Hematopoietic multipotent progenitor cell treated with erythropoietin and hydrocortisone succinate and interleukin-3 and kit ligand, for 6 days (in vitro differentiated cells): ENCODE measurements at regions not wholly inside any gene's neighbourhood (a gene's known extent, or its start where the extent isn't known, plus 50 kb on each side); places are given as distances from the start of the nearest gene placed in this dataset.

Experiments
- DNase-seq: peaks from one replicate; pipeline ENCODE4 v3.0.0-alpha.2; 2015

DNA sequence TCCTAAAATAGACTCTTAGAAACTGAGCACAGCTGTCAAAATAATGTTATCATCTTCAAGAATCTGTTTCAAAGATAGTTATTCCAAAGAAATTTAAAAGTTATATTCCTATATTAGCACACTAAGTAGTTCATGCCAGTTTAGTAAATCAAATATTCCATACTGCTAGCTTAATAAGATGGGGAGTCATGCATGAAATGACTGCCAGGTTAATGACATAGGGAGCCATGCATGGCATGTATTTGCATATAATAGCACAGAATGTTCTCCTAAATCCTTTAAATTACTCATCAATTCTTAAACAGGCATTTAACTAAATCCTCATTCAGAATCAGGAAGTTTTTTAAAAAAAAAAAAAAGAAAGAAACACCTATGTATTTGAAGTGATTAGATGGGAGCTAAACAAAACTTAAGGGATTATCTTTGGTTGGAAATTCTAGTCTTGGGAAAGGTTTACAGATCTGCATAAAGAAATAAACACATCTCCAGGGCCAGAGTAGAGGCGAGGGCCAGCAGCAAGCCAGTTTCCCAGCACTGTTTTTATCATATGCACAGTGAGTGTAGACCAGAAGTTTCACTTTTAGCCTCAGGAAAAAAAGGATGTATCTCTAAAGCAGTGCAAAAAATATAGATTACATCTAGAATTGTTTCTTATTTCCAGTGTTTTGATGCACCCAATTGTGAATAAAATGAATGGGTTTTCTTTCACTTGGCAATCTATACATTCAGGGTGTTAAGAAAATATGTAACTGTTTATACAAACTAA, 366.4 kb upstream of the AGTR1 start:
- no peak for DNase-seq

DNA sequence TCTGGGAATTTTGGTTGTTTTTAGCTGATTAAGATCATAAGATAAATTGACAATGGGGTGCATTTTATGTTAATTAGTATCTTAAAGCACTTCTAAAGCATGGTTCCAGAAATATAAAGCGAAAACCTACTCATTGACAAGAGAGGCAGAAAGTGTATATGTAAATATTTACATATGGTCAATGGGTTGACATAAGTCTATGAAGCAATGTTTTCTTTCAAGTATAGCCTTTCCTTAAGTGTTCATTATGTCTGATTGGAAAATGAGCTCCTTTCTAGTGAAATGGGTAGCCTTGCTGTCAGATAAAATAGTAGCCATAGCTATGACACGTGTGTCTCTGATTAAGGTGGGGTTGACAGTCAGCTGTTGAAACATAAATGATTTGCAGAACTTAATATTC, 365.2 kb upstream of the AGTR1 start:
- DNase-seq, result no peak

DNA sequence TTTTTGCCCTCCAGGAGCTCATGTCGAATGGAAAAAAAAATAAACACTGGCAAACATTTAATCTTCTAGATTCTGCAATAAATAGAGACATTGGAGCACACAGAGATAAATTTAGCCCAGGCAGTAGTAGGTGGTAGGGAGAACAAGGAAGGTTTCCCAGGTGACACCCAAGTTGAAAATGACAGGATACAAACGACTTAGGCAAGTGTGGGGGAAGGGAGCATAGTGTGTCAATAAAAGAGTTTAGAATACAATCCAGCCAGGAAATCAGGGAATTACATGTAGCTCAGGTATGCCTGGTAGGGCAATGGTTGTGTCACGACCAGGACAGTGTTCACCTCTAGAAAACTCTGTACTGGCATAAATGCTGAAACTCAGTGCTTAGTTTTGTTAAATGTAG, 364.6 kb upstream of the AGTR1 start:
- no peak for DNase-seq

GRCh38 chr3:148335612-148336011, 362.1 kb upstream of the AGTR1 start:
- DNase-seq, result no peak

DNA sequence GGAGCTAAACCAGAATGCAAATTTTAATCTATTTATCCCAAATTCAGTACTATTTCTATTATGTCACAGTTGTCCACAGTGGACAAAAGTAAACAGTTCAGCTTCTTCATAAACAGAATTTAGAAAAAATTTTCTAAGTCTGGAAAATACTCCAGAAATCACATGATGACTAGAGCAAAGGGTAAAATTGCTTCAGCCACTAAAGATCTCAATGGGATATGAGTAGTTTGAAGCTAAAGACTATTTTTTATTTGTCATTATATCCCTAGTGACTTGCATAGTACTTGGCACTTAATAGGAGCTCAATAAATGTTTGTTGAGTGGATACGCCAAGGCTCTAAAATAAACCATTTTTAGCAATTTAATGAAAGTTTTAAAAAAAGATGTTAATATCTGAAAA, 354.3 kb upstream of the AGTR1 start:
- DNase-seq, result no peak

DNA sequence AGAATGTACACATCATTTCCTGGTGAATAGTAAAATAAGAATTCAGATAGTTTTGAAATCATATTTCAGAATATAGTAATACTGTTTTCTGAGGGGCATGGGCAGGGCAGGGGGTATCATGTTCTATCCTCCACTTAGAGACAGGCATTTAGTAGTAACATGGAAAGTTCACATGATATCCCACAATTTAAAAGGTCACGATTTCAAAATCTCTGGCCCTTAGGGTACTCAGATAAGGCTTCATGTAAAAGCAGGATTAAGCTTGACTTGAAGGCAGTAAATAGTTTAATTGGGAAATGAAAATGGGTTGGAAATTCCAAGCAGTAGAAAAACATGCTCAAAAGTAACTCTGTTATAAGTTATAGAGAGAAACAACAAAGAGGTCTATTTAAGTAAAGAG, 353.2 kb upstream of the AGTR1 start:
- no peak for DNase-seq

DNA sequence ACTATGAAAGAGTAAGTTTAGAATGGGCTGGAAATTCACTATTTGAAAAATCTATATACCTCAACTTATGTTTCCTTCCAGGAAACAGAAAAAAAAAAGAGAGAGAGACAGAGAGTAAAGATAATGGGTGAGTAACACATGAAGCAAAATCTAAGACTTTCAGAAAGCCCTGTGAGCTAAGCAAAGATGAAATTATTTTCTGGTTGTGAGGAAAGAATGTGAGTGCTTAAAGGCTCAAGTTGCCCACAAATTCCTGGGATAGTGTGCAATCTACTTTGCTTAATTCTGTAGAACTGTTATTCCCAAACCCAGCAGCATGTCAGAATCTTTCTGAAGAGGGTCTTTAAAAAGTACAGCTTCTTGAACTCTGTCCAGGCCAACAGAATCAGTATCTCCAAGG, 337.7 kb upstream of the AGTR1 start:
- no peak for DNase-seq

DNA sequence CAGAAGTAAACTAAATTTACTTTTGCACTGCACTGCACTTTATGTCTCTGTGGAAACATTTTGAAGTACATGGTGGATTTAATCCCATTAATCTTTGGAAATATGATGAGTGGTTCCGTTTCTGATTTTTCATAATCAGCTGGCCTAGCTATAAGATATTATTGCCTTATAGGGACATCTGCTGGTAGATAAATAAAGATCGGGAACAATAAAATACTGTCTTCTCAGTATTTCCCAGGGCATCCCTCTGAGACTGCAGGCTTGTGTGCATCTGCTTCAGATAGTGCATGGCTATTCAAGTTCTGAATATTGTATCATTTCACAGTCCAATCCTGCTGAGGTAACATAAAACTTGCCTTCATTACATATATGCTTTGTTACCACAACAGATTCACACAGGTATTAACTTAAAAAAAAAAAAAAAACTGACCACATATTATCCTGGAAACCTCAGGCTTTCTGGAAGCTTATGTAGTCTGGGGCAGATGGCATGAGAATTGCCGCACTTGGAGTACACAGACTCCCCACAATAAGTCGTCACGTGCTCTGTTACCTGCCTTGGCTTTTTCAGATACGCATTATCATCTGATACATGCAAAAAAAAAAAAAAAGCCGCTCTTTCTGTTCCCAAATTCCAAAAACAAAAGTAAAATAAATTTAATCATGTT, 330.8 kb upstream of the AGTR1 start:
- peak; percentile 10 for DNase-seq

GRCh38 chr3:148367756-148368155, 329.9 kb upstream of the AGTR1 start:
- DNase-seq, result no peak

DNA sequence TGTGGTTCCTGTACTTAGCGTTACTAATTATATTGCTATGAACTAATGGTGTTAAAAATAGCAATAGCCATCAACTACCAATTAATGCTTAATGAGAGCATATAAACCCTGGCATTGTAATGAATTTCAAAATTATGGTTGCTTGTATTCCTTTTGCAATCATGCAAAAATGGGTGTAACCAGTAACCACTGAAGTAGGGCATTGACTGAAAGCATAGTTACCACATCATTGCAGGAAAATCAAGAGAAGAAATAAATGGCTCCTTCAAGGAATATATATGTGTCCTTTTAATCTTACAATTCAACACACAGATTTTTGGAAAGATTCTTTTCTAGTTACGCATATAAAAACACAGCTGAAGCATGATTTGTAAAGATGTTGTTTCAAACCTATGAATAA, 328.3 kb upstream of the AGTR1 start:
- DNase-seq, result no peak

DNA sequence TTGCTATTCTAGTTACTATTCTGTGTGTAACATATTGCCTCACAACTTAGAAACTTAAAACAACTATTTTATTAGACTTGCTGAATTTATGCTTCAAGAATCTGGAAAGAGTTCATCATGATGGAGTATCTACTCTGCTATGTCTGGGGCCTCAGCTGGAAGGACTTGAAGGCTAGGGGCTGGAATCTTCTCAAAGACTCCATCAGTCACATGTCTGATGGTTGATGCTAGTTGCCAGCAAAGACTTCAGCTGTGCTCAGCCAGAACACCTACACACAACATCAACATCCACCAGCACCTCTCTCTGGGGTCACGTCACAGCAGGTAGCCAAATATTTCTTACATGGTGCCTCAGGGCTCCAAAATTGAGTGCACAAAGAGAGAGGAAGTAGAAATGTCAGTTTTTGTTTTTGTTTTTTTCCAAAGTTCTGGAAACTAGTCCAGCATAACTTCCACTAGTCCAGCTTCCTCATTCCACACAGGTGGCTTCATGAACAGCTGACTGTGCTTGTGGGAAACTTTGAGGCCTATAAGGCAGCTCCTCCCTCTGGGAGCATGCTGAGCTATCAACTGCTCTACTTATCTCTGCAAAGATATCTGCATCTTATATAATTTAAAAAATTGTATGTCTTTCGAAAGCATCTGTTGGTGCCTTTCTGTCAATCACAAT, 325.4 kb upstream of the AGTR1 start:
- no peak for DNase-seq

DNA sequence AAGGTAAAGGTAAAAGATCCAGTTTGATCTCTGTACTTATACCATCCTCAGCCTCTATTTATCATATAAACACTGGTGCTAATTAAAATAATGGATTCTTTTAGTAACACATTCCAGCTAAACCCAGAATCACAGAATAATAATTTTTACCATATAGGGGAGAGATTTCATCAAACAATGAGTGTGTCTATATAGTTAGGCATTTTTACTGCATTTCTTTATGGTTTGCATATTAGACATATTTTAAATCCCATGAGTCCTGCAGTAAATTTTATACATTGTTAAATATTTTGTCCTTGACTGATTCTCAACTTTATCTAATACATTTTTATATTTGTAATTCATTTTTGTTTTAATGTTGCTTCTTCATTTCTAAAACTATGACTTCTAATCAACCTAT, 323.7 kb upstream of the AGTR1 start:
- no peak for DNase-seq

DNA sequence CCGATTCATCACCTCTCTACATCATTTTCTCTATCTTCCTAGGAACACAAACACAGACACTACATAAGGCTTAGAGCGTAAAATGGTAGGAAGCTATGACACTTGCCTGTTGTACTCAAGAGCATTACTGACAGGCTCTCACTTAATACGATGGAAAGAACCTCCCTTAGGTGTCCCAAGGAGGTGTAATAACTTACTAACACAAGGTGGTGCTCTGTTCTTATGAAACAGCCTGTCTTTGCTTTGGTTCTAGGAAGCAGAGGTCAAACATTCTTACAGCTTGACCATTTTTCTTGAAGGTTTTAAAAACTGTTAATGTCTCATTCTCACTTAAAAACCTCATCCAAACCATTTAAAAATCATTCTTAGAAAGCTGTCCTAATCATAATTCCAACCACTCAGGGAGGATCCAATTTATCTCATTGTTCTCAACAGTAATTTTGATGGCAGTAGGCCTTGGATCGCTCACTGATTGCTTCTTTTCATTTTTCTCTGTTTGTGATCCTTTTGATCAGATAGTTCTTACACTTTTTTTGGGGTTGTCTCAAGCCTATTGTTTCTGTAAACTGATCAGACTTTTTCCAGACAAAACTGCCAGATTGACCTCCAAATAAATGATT, 317.8 kb upstream of the AGTR1 start:
- peak; percentile 67 for DNase-seq

DNA sequence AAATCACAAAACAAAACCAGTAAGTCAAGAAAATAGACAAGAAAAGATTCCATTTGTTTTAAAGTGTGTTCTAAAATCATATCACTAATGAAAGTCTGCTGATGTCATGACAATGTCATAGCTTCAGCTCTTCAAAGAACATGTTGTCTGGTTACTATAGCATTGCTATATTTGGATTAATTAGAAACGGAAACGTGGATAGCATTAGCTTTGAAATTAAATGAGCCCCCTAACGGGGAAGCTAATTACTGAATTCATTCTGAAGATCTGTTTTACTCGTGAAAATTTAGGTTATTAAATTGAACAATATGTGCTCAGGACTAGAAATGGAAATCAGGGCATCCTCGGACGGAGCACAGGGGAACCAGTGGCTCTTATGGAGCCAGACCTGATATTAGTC, 316.7 kb upstream of the AGTR1 start:
- no peak for DNase-seq

DNA sequence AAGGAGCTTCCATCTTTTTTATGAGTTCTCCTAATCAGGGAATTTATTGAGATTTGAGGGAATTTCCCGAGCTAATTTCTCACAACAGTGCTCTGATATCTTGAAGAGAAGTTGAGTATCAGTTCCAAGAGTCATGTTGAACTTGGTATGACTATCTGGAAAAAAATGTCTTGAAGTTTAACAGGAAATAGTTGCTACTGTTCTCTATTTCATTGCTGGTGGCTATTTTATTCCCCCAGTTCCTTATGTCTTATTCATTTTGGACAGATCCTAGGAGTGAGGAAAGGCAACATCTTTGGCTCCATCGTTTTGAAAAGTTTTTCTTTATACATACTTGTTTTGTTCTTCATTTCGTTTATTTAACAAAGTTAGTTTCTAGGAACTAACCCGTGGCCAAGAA, 307.8 kb upstream of the AGTR1 start:
- DNase-seq, result no peak

DNA sequence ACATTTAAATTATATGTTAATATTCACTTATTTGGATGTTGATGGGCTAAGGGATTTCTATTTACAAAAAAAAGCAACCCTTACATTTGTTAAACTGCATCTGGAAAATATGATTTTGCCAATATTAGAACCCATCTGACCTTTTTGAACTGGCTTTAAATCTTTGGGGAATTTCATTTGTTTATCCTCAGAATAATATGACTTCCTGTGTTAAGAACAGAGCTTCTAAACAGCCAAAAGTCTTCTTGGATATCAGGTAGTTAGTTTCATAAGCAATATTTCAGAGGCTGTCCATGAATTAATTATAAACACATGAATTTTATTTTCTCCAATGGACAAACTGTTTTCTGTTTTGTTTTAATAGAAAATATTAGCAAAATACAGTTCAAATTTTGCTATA, 301.9 kb upstream of the AGTR1 start:
- DNase-seq, result no peak

- no peak for DNase-seq
Observed at GRCh38 chr3:148400754-148401153, 296.9 kb upstream of the AGTR1 start.

GRCh38 chr3:148408667-148409066, 289.0 kb upstream of the AGTR1 start:
- DNase-seq, result no peak

GRCh38 chr3:148420242-148420641, 277.5 kb upstream of the AGTR1 start:
- no peak for DNase-seq

DNA sequence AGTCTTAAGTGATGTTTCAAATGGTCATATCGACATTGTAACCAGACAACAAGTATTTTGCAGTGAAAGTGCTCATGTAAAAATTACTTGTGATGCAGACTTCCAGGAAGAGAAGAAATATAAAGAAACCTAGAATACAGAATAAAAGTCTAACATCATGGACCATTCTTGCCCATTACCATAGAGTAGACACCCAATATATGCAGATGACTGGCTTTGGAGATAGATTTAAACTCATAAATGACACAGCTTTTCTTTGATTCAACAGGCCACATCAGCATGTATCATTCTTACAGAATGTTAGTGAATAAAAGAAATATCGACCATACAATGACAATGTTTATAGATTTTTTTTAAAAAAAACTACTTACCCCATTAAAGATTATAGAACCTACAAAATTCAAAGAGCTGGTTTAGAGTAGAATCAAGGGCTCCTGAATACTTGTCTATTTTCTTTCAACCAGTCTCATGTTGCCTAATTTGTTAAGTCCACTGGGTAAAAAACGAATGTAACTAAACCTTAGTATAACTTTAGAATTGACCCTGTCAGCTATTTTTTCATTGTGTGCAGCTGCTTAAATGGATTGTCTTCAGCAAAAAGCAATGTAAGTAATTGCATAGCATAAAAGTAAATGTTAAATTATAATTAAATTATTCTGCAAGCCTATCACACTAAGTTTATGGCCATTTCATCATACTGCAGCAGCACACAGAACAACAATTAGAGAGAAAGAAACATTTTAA, 268.7 kb upstream of the AGTR1 start:
- no peak for DNase-seq

GRCh38 chr3:148433665-148434064, 264.0 kb upstream of the AGTR1 start:
- DNase-seq, result no peak

DNA sequence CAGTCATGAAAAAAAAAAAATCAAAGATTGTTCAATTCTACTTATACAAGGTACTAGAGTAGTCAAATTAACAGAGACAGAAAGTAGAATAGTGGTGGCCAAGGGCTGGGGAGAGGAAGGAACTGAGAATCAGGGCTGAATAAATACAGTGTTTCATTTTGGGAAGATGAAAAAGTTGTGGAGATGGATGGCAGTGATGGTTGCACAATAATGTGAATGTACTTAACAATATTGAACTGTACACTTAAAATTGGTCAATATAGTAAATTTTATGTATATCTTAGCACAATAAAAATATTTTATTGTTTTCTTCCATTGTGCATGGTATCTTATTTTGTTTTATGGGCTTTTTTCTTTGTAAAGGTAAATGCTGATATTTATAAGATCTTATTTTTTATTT, 262.2 kb upstream of the AGTR1 start:
- no peak for DNase-seq

DNA sequence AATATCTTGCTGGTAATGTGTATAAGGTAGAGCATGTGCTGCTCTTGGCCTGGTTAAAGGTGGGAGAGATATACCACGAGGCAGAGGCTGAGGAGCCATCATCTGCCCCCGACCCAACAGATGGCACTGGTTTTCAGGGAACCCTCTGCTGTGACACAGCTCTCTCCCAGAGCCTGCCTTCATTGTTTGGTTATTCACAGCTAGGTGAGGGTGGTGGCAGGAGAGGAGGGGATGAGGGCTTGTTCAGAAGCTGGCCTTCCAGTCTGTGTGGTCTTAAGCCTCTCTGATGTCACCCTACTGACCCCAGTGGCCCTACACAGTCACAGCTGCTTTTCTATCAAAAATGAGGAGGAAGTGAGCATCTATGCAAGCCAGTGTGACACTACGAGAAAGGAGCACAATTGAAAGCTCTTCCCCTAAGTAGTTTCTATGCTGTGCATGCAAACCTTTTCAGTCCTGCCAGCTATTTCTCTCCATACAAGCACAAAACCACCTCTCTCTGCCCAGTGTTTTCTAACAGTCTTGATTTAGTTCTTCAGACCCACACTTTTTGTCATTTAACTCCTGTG, 258.4 kb upstream of the AGTR1 start:
- no peak for DNase-seq
